COLO668 (cell line): ENCODE measurements at regions not wholly inside any gene's neighbourhood (a gene's known extent, or its start where the extent isn't known, plus 50 kb on each side); places are given as distances from the start of the nearest gene placed in this dataset.

ENCODE experiments used
- DNase-seq: peaks from one replicate; lab custom pipeline; 2025; ENCODE audit not compliant: unreplicated experiment; lab: John Stamatoyannopoulos, UW

- no peak for DNase-seq
These were observed 110.9 kb upstream of the LPAR1 start for GRCh38 chr9:111149018-111149759.

GRCh38 chr9:111148052-111149017, 110.1 kb upstream of the LPAR1 start:
- DNase-seq = no peak

- no peak for DNase-seq
These were observed 108.8 kb upstream of the LPAR1 start for GRCh38 chr9:111147041-111147440.

DNA sequence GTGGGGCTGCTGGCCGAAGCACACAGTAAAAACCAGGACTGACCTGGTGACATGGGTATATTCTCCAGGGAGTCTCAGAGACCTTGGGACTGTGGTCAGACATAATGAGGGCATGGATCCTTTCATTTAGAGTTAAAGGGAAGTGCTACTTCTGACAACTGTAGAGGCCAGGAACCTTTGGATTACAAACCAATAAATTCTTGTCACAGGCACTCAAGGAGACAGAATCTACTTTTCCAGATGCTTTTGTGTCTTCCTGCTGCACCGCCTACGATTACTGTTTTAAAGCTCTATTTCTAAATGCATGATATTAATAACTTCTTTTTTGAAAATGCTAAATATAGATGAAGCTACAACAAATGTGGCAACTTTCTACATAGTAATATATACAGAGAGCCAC, 106.5 kb upstream of the LPAR1 start:
- no peak for DNase-seq

- DNase-seq = no peak
These were observed 97.9 kb upstream of the LPAR1 start for GRCh38 chr9:111136180-111136579.

- no peak for DNase-seq
These were observed 92.9 kb upstream of the LPAR1 start for GRCh38 chr9:111131211-111131610.

DNA sequence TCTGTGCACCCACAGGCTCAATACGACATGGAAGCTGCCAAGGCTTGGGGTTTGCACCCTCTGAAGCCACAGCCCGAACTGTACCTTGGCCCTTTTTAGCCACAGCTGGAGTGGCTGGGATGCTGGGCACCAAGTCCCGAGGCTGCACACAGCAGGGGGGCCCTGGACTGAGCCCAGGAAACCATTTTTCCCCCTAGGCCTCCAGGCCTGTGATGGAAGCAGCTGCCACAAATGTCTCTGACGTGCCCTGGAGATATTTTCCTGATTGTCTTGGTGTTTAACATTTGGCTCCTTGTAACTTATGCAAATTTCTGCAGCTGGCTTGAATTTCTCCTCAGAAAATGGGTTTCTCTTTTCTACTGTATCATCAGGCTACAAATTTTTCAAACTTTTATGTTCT, 82.3 kb upstream of the LPAR1 start:
- DNase-seq = no peak

- DNase-seq = no peak
These were observed 80.1 kb upstream of the LPAR1 start for GRCh38 chr9:111118256-111118948.

DNA sequence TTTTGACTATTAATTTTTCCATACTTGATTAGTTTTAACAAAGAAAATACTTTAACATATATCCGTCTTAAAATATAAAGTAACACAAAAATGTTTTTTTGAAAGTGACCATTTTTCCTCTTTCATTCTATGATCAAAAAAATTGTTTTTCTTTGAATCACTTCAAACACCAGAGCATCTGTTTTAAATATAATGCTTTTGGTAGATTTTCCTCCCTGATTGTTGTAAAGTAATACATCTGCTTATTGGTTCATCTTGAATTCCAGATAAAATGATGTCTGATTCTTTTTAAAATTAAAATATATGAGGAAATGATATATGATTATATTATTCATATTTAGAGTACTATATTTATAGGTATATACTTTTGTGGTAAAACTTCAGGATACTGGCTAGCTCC, 76.2 kb upstream of the LPAR1 start:
- DNase-seq = no peak

- no peak for DNase-seq
These were observed 75.4 kb upstream of the LPAR1 start for GRCh38 chr9:111113712-111114111.

DNA sequence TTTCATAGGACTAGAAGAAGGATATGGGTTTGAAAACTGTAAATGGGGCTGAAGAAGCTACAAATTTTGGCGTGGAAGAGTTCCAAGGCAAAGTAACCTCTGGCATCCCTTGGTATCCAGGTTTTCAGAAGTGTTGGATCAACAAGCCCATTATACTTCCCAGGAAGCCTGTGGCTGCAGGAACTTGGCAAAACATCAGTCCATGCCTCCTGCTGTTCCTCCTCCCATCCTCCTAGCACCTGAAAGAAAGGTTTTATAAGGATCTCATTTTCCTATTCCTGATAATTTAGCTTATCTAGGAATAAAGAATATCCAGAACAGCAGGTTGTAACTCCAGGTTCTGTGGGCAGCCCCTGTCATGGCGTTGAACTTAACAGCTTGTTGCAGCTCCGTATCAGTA, 72.5 kb upstream of the LPAR1 start:
- no peak for DNase-seq

- DNase-seq = no peak
These were observed 70.7 kb upstream of the LPAR1 start for GRCh38 chr9:111108946-111109345.

DNA sequence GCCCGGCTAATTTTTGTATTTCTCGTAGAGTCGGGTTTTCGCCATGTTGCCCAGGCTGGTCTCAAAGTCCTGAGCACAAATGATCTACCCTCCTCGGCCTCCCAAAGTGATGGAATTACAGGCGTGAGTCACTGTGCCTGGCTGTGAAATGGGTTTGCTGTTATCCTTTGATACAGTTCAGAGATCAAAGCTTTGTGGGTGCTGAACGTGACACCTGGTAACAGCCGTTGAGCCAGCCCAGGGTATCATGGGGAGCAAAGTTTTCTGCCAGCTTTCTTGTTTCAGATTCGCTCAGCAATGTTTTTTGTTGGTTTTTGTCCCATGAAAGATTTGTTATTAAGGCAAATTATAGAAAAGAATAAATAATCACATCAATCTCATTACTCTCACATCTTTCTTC, 68.9 kb upstream of the LPAR1 start:
- DNase-seq = no peak

DNA sequence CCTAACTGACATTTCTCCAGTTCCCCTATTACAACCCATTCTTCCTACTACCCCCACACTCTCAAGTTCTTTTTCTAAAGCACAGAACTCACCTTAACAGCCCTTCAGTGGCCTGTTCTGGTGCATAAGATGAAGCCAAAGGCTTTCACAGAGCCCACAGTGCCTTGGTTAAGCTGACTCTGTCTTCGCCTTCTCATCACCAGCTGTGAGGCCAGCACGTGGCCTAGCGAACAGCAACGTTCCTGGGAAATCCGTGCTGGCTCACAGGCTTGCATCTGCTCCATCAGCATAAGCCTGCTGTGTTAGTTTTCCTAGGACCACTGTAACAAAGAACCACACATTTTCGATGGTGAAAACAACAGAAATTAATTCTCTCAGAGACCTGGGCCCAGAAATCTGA, 67.9 kb upstream of the LPAR1 start:
- no peak for DNase-seq

GRCh38 chr9:111102793-111103464, 64.7 kb upstream of the LPAR1 start:
- DNase-seq = no peak

- DNase-seq = no peak
These were observed 61.1 kb upstream of the LPAR1 start for GRCh38 chr9:111099199-111100008.

DNA sequence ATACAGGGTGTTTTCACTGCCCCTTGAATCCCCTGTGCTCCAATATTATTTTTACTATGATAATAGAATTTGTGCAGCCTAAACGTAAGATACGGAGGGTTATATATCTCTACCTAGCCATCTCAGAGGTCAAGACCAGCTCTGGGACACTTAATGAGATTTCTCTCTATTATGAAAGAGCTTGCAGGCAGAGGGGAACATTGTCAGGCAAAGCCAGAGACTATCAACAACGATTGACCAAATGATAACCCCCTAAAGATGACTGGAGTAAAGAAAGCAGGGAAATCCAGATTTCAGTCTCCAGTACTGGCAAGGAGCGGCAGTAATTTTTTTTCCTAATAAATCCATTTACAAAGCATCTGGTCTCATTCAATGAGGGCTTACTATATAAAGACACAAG, 59.8 kb upstream of the LPAR1 start:
- no peak for DNase-seq

GRCh38 chr9:111096051-111096450, 57.8 kb upstream of the LPAR1 start:
- DNase-seq = no peak

GRCh38 chr9:111095441-111095840, 57.2 kb upstream of the LPAR1 start:
- DNase-seq = no peak

DNA sequence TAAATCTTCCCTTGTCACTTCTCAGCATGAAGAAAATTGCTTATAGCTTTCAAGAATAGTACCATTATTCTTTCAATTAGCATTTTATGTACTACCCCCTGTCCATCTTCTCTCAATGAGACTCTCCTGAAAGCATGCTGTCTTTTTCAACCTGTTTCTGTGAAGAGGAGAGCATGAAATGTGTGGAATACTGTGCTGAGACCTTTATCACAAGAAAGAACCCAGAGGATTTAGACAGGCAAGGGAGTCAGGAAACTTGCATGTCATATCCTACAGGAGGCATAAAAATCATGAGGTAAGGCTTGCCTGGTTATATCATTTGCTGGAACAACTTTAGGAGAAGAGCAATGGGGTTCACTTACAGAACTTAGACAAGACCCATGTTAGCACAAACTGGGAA, 56.7 kb upstream of the LPAR1 start:
- no peak for DNase-seq
